Ishikawa (cell line): ENCODE measurements at regions not wholly inside any gene's neighbourhood (a gene's known extent, or its start where the extent isn't known, plus 50 kb on each side); places are given as distances from the start of the nearest gene placed in this dataset.

ENCODE experiments used
- CEBPB ChIP-seq: IDR thresholded peaks from 2 replicates; pipeline ENCODE4 v1.6.1; 2012
- CREB1 ChIP-seq: IDR thresholded peaks from 2 replicates; pipeline ENCODE4 v1.6.1; 2012; ENCODE audit warnings: low read depth
- EGR1 ChIP-seq: IDR thresholded peaks from 2 replicates; pipeline ENCODE4 v1.6.1; 2012
- EP300 ChIP-seq: IDR thresholded peaks from 2 replicates; pipeline ENCODE4 v1.6.1; 2012; ENCODE audit warnings: borderline replicate concordance
- FOXM1 ChIP-seq: IDR thresholded peaks from 2 replicates; pipeline ENCODE4 v1.6.1; 2012; ENCODE audit warnings: low read depth, borderline replicate concordance
- MAX ChIP-seq: IDR thresholded peaks from 2 replicates; pipeline ENCODE4 v1.6.1; 2012
- NFIC ChIP-seq: IDR thresholded peaks from 2 replicates; pipeline ENCODE4 v1.6.1; 2012
- RAD21 ChIP-seq: IDR thresholded peaks from 2 replicates; pipeline ENCODE4 v1.6.1; 2012; ENCODE audit warnings: low read depth
- REST ChIP-seq: IDR thresholded peaks from 2 replicates; pipeline ENCODE4 v1.6.1; 2012; ENCODE audit warnings: low read depth, mild to moderate bottlenecking
- TAF1 ChIP-seq: IDR thresholded peaks from 2 replicates; pipeline ENCODE4 v1.6.1; 2012; ENCODE audit warnings: low read depth, mild to moderate bottlenecking
- TCF12 ChIP-seq: IDR thresholded peaks from 2 replicates; pipeline ENCODE4 v1.6.1; 2012; ENCODE audit warnings: low read depth
- TEAD4 ChIP-seq: IDR thresholded peaks from 2 replicates; pipeline ENCODE4 v1.6.1; 2012
- USF1 ChIP-seq: IDR thresholded peaks from 2 replicates; pipeline ENCODE4 v1.6.1; 2012
- YY1 ChIP-seq: IDR thresholded peaks from 2 replicates; pipeline ENCODE4 v1.6.1; 2012; ENCODE audit warnings: low read depth
- ZBTB7A ChIP-seq: IDR thresholded peaks from 2 replicates; pipeline ENCODE4 v1.6.1; 2012; ENCODE audit warnings: low read depth

GRCh38 chr1:30173560-30173959 is 549.8 kb downstream of the MATN1 start:
- TF ChIP-seq FOXM1 (no peak), CEBPB (no peak), ZBTB7A (no peak), YY1 (no peak), EGR1 (no peak), USF1 (no peak), EP300 (no peak), TAF1 (no peak), RAD21 (no peak), CREB1 (no peak)

GRCh38 chr1:30172757-30173156 is 550.6 kb downstream of the MATN1 start:
- no peak for TF ChIP-seq TAF1
- TF ChIP-seq EP300, result no peak
- no peak for TF ChIP-seq TCF12
- TF ChIP-seq CEBPB, result no peak
- no peak for TF ChIP-seq USF1
- no peak for TF ChIP-seq NFIC
- no peak for TF ChIP-seq CREB1
- no peak for TF ChIP-seq REST
- TF ChIP-seq EGR1, result no peak
- TF ChIP-seq MAX, result no peak
- no peak for TF ChIP-seq YY1
- no peak for TF ChIP-seq ZBTB7A
- no peak for TF ChIP-seq RAD21

- TF ChIP-seq YY1, result no peak
- TF ChIP-seq CEBPB, result no peak
- no peak for TF ChIP-seq MAX
- TF ChIP-seq CREB1, result no peak
- TF ChIP-seq ZBTB7A, result no peak
- no peak for TF ChIP-seq RAD21
- no peak for TF ChIP-seq TEAD4
- no peak for TF ChIP-seq NFIC
- no peak for TF ChIP-seq USF1
- no peak for TF ChIP-seq REST
- no peak for TF ChIP-seq TCF12
- no peak for TF ChIP-seq EP300
- no peak for TF ChIP-seq EGR1
- TF ChIP-seq FOXM1, result no peak
- no peak for TF ChIP-seq TAF1
Measured at GRCh38 chr1:30172299-30172694, 551.1 kb downstream of the MATN1 start.

- TF ChIP-seq CEBPB (no peak), MAX (no peak), YY1 (no peak), ZBTB7A (no peak)
Measured at GRCh38 chr1:30171537-30172298, 551.7 kb downstream of the MATN1 start.

- TF ChIP-seq RAD21, result no peak
- TF ChIP-seq TCF12, result no peak
- no peak for TF ChIP-seq CREB1
- TF ChIP-seq YY1, result no peak
- TF ChIP-seq TAF1, result no peak
- TF ChIP-seq CEBPB, result no peak
- no peak for TF ChIP-seq EGR1
- no peak for TF ChIP-seq NFIC
- no peak for TF ChIP-seq MAX
- TF ChIP-seq FOXM1, result no peak
- TF ChIP-seq ZBTB7A, result no peak
- no peak for TF ChIP-seq USF1
- no peak for TF ChIP-seq REST
- no peak for TF ChIP-seq EP300
- TF ChIP-seq TEAD4, result no peak
Measured at GRCh38 chr1:30169269-30169668, 554.1 kb downstream of the MATN1 start.
